ENCODE measurements at regions not wholly inside any gene's neighbourhood (a gene's known extent, or its start where the extent isn't known, plus 50 kb on each side); places are given as distances from the start of the nearest gene placed in this dataset.

DNA sequence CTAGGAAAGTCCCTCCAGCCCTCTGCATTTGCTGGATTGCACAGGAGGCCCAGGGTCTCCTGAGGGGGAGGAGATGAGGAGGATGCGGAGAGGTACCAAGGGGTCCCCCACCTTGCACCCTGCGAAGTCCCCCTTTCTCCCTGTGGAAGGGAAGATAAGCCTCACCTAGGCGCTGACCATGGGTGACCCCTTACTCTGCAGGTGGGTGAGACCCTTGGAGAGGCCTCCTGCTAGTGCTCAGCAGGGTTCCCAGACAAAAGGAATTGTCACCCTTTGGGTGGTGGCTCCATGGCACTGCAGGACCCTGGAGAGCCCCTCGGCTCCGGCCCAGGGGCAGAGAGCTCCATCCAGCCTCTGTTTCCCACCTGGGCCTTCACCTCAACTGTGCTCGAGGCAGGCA is 107.0 kb upstream of the RET start:
- TF ChIP-seq, protein P1, sequence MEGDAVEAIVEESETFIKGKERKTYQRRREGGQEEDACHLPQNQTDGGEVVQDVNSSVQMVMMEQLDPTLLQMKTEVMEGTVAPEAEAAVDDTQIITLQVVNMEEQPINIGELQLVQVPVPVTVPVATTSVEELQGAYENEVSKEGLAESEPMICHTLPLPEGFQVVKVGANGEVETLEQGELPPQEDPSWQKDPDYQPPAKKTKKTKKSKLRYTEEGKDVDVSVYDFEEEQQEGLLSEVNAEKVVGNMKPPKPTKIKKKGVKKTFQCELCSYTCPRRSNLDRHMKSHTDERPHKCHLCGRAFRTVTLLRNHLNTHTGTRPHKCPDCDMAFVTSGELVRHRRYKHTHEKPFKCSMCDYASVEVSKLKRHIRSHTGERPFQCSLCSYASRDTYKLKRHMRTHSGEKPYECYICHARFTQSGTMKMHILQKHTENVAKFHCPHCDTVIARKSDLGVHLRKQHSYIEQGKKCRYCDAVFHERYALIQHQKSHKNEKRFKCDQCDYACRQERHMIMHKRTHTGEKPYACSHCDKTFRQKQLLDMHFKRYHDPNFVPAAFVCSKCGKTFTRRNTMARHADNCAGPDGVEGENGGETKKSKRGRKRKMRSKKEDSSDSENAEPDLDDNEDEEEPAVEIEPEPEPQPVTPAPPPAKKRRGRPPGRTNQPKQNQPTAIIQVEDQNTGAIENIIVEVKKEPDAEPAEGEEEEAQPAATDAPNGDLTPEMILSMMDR (conservative IDR thresholded peaks at IDR 0.05): no peak
- TF ChIP-seq EZH2 (IDR thresholded peaks at IDR 0.05; ENCODE audit: low read depth): no peak

Measured in PC-9 (cell line).